Tibial artery (tissue), 4 donors: ENCODE measurements at regions not wholly inside any gene's neighbourhood (a gene's known extent, or its start where the extent isn't known, plus 50 kb on each side); places are given as distances from the start of the nearest gene placed in this dataset.
"Not testable (repeated sequence)": the region's sequence is repeated elsewhere in the genome, so short reads cannot be mapped to it uniquely, and the experiment has no call there.

Source experiments
- DNase-seq, 2 donors: peaks; one replicate each; pipeline ENCODE4 v3.0.0-alpha.2; 2019
- H3K27ac ChIP-seq, 2 donors: fragments of 200-600 bp; sonication (generic) in 1 of 2; 1 replicate in 1 of 2; 2 replicates in 1 of 2; pipeline ENCODE4 v1.5.1; 2018 to 2019; ENCODE audit warnings: mild to moderate bottlenecking in 1 of 2
- H3K27me3 ChIP-seq, 2 donors: fragments of 200-600 bp; sonication (generic) in 1 of 2; one replicate each; pipeline versions ENCODE4 v1.5.1 to v1.6.0; 2016 to 2019
- H3K36me3 ChIP-seq, 3 donors: fragments of 200-600 bp; sonication (generic) in 2 of 3; one replicate each; pipeline ENCODE4 v1.5.1; 2016 to 2019; ENCODE audit warnings: mild to moderate bottlenecking in 2 of 3
- H3K4me1 ChIP-seq, 4 donors: fragments of 200-600 bp; sonication (generic) in 2 of 4; 1 replicate in 3 of 4; 2 replicates in 1 of 4; pipeline ENCODE4 v1.5.1; 2016 to 2019
- H3K4me3 ChIP-seq, 2 donors: fragments of 200-600 bp; sonication (generic) in 1 of 2; 1 replicate in 1 of 2; 2 replicates in 1 of 2; pipeline ENCODE4 v1.5.1; 2018 to 2019; ENCODE audit warnings: mild to moderate bottlenecking in 2 of 2
- H3K9me3 ChIP-seq, 3 donors: fragments of 200-600 bp; sonication (generic) in 1 of 3; one replicate each; pipeline ENCODE4 v1.5.1; 2016 to 2019
- CTCF ChIP-seq, 2 experiments: fragments of 200-600 bp in 1 of 2; fragments of 450-650 bp in 1 of 2; IDR thresholded peaks; one replicate each; pipeline ENCODE4 v1.5.1; 2017 to 2019; ENCODE audit warnings: antibody characterized with exemption in 2 of 2, mild to moderate bottlenecking in 1 of 2, moderate library complexity in 1 of 2
- intact Hi-C: fragments of 100-400 bp; cut with DNase I; formaldehyde crosslinking; loops from one replicate; pipeline ENCODE4 v1.15.0; 2023; ENCODE audit warnings: low total_unique reads

- Histone ChIP-seq H3K27me3 (no peaks in the 10 kb centered on the region), H3K36me3 (no peaks in the 10 kb centered on the region)
- intact Hi-C loops, result loop anchor here (5.0 kb wide), 1 partner anchor 1010 kb away; no protein-coding TSS in a partner anchor
These were observed 1648.0 kb downstream of the PCDH9 start for GRCh38 chr13:65582160-65582559.

GRCh38 chr13:65564561-65564960, 1665.6 kb downstream of the PCDH9 start:
- H3K27me3 ChIP-seq, H3K4me1 ChIP-seq, intact Hi-C loops, H3K27ac ChIP-seq, H3K4me3 ChIP-seq, H3K9me3 ChIP-seq, H3K36me3 ChIP-seq, DNase-seq: not testable (repeated sequence)

More at GRCh38 chr13:65582160-65582559, 1648.0 kb downstream of the PCDH9 start:
- Histone ChIP-seq H3K4me3 (no peak overlapping the region), H3K4me1 (no peaks in the 10 kb centered on the region), H3K9me3 (no peaks in the 10 kb centered on the region), H3K27ac (no peak overlapping the region)
- DNase-seq, result no peak
- no peak for TF ChIP-seq CTCF (IDR thresholded peaks at IDR 0.05)

GRCh38 chr13:65562305-65562704, 1667.8 kb downstream of the PCDH9 start:
- TF ChIP-seq CTCF (IDR thresholded peaks at IDR 0.05), result no peak
- DNase-seq, result no peak
- intact Hi-C loops, result no loop called here
- Histone ChIP-seq H3K27ac (no peak overlapping the region), H3K4me1 (no peaks in the 10 kb centered on the region), H3K4me3 (no peak overlapping the region), H3K27me3 (no peaks in the 10 kb centered on the region), H3K36me3 (no peaks in the 10 kb centered on the region), H3K9me3 (no peaks in the 10 kb centered on the region)

- no peaks in the 10 kb centered on the region for H3K4me1 ChIP-seq
- no peak overlapping the region for H3K4me3 ChIP-seq
- H3K9me3 ChIP-seq, result no peaks in the 10 kb centered on the region
- intact Hi-C loops, result no loop called here
- no peak for DNase-seq
- H3K36me3 ChIP-seq, result no peaks in the 10 kb centered on the region
- H3K27me3 ChIP-seq, result no peaks in the 10 kb centered on the region
- no peak overlapping the region for H3K27ac ChIP-seq
- no peak for TF ChIP-seq CTCF (IDR thresholded peaks at IDR 0.05)
These were observed 1669.2 kb downstream of the PCDH9 start for GRCh38 chr13:65560936-65561335.

- intact Hi-C loops, result no loop called here
- Histone ChIP-seq H3K27ac (no peak overlapping the region), H3K4me3 (no peak overlapping the region), H3K4me1 (no peaks in the 10 kb centered on the region), H3K27me3 (no peaks in the 10 kb centered on the region), H3K36me3 (no peaks in the 10 kb centered on the region), H3K9me3 (no peaks in the 10 kb centered on the region)
- no peak for DNase-seq
- no peak for TF ChIP-seq CTCF (IDR thresholded peaks at IDR 0.05)
These were observed 1674.2 kb downstream of the PCDH9 start for GRCh38 chr13:65555962-65556361.

GRCh38 chr13:65553096-65553727, 1676.9 kb downstream of the PCDH9 start:
- peak in 1 of 2 donors; percentile 60 for DNase-seq
- no peaks in the 10 kb centered on the region for H3K27me3 ChIP-seq
- no peak for TF ChIP-seq CTCF (IDR thresholded peaks at IDR 0.05)
- intact Hi-C loops, result no loop called here
- no peak overlapping the region for H3K4me3 ChIP-seq
- no peaks in the 10 kb centered on the region for H3K4me1 ChIP-seq
- no peaks in the 10 kb centered on the region for H3K9me3 ChIP-seq
- no peak overlapping the region for H3K27ac ChIP-seq
- H3K36me3 ChIP-seq, result no peaks in the 10 kb centered on the region
